ENCODE measurements at regions not wholly inside any gene's neighbourhood (a gene's known extent, or its start where the extent isn't known, plus 50 kb on each side); places are given as distances from the start of the nearest gene placed in this dataset.

GRCh38 chr1:14217384-14217783, 381.1 kb upstream of the KAZN start:
- H3K27ac ChIP-seq, result no peak overlapping the region
- TF ChIP-seq CTCF (conservative IDR thresholded peaks at IDR 0.05), result no peak
- TF ChIP-seq ZFX (IDR thresholded peaks at IDR 0.05), result no peak

- TF ChIP-seq CTCF (conservative IDR thresholded peaks at IDR 0.05) (no peak), ZFX (IDR thresholded peaks at IDR 0.05) (no peak)
- H3K27ac ChIP-seq, result no peak overlapping the region
Observed at GRCh38 chr1:14220324-14220723, 378.2 kb upstream of the KAZN start.

- TF ChIP-seq CTCF (conservative IDR thresholded peaks at IDR 0.05), result no peak
- no peak for TF ChIP-seq ZFX (IDR thresholded peaks at IDR 0.05)
- H3K27ac ChIP-seq, result no peak overlapping the region
Observed at GRCh38 chr1:14220811-14221210, 377.7 kb upstream of the KAZN start.

- H3K27ac ChIP-seq, result no peak overlapping the region
- TF ChIP-seq CTCF (conservative IDR thresholded peaks at IDR 0.05), result no peak
- TF ChIP-seq ZFX (IDR thresholded peaks at IDR 0.05), result no peak
Observed at GRCh38 chr1:14222086-14222485, 376.4 kb upstream of the KAZN start.

GRCh38 chr1:14228677-14229076, 369.8 kb upstream of the KAZN start:
- TF ChIP-seq ZFX (IDR thresholded peaks at IDR 0.05), result no peak
- TF ChIP-seq CTCF (conservative IDR thresholded peaks at IDR 0.05), result peak; percentile 27

GRCh38 chr1:14233510-14233909, 365.0 kb upstream of the KAZN start:
- TF ChIP-seq ZFX (IDR thresholded peaks at IDR 0.05) (no peak), CTCF (conservative IDR thresholded peaks at IDR 0.05) (no peak)
- no peak overlapping the region for H3K27ac ChIP-seq

More at GRCh38 chr1:14228677-14229076, 369.8 kb upstream of the KAZN start:
- H3K27ac ChIP-seq, result no peak overlapping the region

- TF ChIP-seq CTCF (conservative IDR thresholded peaks at IDR 0.05) (no peak), ZFX (IDR thresholded peaks at IDR 0.05) (no peak)
- no peak overlapping the region for H3K27ac ChIP-seq
Observed at GRCh38 chr1:14236097-14236496, 362.4 kb upstream of the KAZN start.

All from C4-2B (cell line).